ENCODE measurements at regions not wholly inside any gene's neighbourhood (a gene's known extent, or its start where the extent isn't known, plus 50 kb on each side); places are given as distances from the start of the nearest gene placed in this dataset.

DNA sequence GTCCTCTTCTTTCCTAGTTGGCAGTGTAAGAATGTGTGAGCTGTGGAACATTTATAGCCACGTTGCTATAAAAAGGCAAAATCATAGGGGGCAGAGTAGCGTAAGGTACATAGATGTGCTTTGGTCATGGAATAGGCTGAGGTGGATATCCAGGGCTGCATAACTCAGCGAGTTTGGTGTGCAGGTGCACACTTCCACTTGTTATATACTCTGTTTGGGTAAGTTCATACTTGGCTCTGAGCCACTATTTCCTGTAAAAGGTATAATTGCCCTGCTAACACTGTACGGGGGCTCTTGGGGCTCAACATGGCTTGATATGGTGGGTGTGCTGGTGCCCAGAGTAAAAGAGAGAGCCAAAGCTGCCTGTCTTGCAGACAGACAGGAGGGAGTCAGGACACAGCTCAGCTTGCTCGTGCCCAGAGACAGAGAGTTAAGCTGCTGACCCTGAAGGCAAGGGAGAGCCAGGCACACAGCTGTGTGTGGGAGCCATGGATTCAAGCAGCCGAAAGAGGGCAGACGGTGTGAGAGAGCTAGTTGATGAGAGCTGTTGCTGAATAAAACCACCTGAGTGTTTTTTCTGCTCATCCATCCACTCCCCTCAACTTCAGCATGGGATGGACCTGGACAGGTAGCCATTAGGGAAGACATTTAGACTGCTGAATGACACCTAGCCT, 126.7 kb downstream of the DKK1 start:
- Mint-ChIP-seq H3K4me1 (ENCODE audit: low read depth) (no peaks in the 10 kb centered on the region), H3K9me3 (no peaks in the 10 kb centered on the region), H3K4me3 (no peak overlapping the region), H3K27ac (no peak overlapping the region), H3K36me3 (ENCODE audit: low read depth) (no peaks in the 10 kb centered on the region), H3K27me3 (no peaks in the 10 kb centered on the region)
- H3K9me3 ChIP-seq (ENCODE audit: control insufficient read depth in 1 of 2, insufficient read depth in 1 of 2, low read length in 2 of 2): peaks cover 0 to 5% of the 10 kb centered on the region in 2 experiments
- CTCF ChIA-PET: no interaction called here
- POLR2A ChIA-PET: no interaction called here
- ATAC-seq (ENCODE audit: poor library complexity) (no peak), DNase-seq (no peak)
- intact Hi-C loops (cut with DNase I, micrococcal nuclease): no loop called here
- no peak overlapping the region for H3K4me3 ChIP-seq (ENCODE audit: low read length)
- TF ChIP-seq, protein P1, sequence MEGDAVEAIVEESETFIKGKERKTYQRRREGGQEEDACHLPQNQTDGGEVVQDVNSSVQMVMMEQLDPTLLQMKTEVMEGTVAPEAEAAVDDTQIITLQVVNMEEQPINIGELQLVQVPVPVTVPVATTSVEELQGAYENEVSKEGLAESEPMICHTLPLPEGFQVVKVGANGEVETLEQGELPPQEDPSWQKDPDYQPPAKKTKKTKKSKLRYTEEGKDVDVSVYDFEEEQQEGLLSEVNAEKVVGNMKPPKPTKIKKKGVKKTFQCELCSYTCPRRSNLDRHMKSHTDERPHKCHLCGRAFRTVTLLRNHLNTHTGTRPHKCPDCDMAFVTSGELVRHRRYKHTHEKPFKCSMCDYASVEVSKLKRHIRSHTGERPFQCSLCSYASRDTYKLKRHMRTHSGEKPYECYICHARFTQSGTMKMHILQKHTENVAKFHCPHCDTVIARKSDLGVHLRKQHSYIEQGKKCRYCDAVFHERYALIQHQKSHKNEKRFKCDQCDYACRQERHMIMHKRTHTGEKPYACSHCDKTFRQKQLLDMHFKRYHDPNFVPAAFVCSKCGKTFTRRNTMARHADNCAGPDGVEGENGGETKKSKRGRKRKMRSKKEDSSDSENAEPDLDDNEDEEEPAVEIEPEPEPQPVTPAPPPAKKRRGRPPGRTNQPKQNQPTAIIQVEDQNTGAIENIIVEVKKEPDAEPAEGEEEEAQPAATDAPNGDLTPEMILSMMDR (IDR thresholded peaks at IDR 0.05): no peak
- H3K36me3 ChIP-seq (ENCODE audit: insufficient read depth, low read length): no peaks in the 10 kb centered on the region
- H3K4me1 ChIP-seq (ENCODE audit: insufficient read depth, low read length): no peaks in the 10 kb centered on the region
- no peaks in the 10 kb centered on the region for H3K27me3 ChIP-seq (ENCODE audit: control insufficient read depth in 1 of 2, insufficient read depth in 2 of 2, low read length in 2 of 2)
- no peak overlapping the region for H3K27ac ChIP-seq (ENCODE audit: low read depth in 1 of 2, low read length in 2 of 2)

DNA sequence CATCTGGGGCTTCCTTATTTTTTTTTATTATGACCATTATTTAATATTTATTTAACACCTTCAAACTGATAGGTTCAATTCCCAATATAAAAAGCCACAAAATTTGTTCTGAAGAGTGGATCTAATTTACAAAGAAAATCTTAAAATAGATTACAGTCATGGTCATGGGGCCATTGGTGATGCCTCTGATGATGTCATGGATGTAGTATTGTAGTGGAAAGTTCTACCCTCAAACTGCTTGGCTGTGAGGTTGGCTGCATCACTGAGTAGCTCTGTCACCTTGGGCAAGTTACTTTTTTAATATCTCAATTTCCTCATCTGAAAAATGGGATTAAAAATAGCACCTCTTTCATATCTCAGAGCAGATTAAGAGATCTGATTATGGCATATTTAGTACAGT, 128.5 kb downstream of the DKK1 start:
- Mint-ChIP-seq H3K4me3 (no peak overlapping the region), H3K27ac (no peak overlapping the region), H3K9me3 (no peaks in the 10 kb centered on the region), H3K4me1 (ENCODE audit: low read depth) (no peaks in the 10 kb centered on the region), H3K36me3 (ENCODE audit: low read depth) (no peaks in the 10 kb centered on the region), H3K27me3 (no peaks in the 10 kb centered on the region)
- intact Hi-C loops (cut with DNase I, micrococcal nuclease): no loop called here
- CTCF ChIA-PET: no interaction called here
- DNase-seq (no peak), ATAC-seq (ENCODE audit: poor library complexity) (no peak)
- Histone ChIP-seq H3K9me3 (ENCODE audit: control insufficient read depth in 1 of 2, insufficient read depth in 1 of 2, low read length in 2 of 2) (peaks cover 0 to 5% of the 10 kb centered on the region in 2 experiments), H3K27me3 (ENCODE audit: control insufficient read depth in 1 of 2, insufficient read depth in 2 of 2, low read length in 2 of 2) (no peaks in the 10 kb centered on the region), H3K36me3 (ENCODE audit: insufficient read depth, low read length) (no peaks in the 10 kb centered on the region), H3K4me1 (ENCODE audit: insufficient read depth, low read length) (no peaks in the 10 kb centered on the region), H3K4me3 (ENCODE audit: low read length) (no peak overlapping the region), H3K27ac (ENCODE audit: low read depth in 1 of 2, low read length in 2 of 2) (no peak overlapping the region)
- TF ChIP-seq, protein P1 (IDR thresholded peaks at IDR 0.05): no peak
- POLR2A ChIA-PET: no interaction called here

DNA sequence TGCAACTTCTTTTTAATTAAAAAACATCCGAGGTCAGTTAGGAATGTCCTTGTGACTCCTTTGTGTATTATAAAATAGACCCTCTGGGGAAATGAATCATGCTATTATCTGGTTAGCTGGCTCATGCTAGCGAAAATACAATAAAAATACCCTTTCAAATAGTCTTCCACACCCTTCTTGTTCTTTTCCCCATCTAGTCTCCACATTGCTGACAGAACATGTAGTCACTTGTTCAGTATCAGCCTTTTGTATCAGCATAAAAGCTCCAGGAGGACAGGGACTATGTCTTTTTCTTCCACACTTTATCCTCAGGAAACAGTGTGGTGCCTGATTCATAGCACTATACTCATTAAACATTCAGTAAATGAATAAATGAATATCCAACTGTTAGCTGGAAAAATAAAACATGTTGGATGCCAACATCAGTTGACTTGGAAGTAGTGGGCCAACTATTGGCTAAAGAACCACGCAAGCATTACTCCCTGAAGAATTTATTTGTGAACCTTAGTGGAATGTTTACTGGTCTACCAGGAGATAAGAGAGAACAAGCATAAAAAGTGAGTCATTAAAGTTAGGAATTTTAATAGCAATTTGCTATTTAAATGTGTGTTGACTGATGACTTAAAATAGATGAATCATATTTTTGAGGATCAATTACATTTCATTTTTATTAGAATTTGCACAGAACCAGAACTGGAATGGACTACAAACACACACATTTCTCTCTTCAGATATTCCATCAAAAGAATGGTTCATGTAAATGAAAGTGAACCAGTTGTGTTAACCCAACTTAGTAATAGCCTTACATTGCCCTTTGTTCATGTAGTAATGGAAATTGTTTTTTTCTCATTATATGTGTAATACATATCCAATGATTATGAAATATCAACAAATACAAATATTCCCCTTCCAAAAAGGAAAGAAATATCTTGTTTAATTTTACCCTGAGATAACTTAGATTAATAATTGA, 129.6 kb downstream of the DKK1 start:
- Mint-ChIP-seq H3K4me3 (no peak overlapping the region), H3K9me3 (no peaks in the 10 kb centered on the region), H3K36me3 (ENCODE audit: low read depth) (no peaks in the 10 kb centered on the region), H3K4me1 (ENCODE audit: low read depth) (no peaks in the 10 kb centered on the region), H3K27ac (no peak overlapping the region), H3K27me3 (no peaks in the 10 kb centered on the region)
- H3K4me3 ChIP-seq (ENCODE audit: low read length): no peak overlapping the region
- no peaks in the 10 kb centered on the region for H3K36me3 ChIP-seq (ENCODE audit: insufficient read depth, low read length)
- ATAC-seq (ENCODE audit: poor library complexity) (no peak), DNase-seq (no peak)
- no peak overlapping the region for H3K27ac ChIP-seq (ENCODE audit: low read depth in 1 of 2, low read length in 2 of 2)
- CTCF ChIA-PET: no interaction called here
- intact Hi-C loops (cut with DNase I, micrococcal nuclease): no loop called here
- TF ChIP-seq, protein P1 (IDR thresholded peaks at IDR 0.05): no peak
- no peaks in the 10 kb centered on the region for H3K4me1 ChIP-seq (ENCODE audit: insufficient read depth, low read length)
- no peaks in the 10 kb centered on the region for H3K9me3 ChIP-seq (ENCODE audit: control insufficient read depth in 1 of 2, insufficient read depth in 1 of 2, low read length in 2 of 2)
- POLR2A ChIA-PET: no interaction called here
- H3K27me3 ChIP-seq (ENCODE audit: control insufficient read depth in 1 of 2, insufficient read depth in 2 of 2, low read length in 2 of 2): no peaks in the 10 kb centered on the region
